NCI-H1105 (cell line): ENCODE measurements at regions not wholly inside any gene's neighbourhood (a gene's known extent, or its start where the extent isn't known, plus 50 kb on each side); places are given as distances from the start of the nearest gene placed in this dataset.
"Not testable (repeated sequence)": the region's sequence is repeated elsewhere in the genome, so short reads cannot be mapped to it uniquely, and the experiment has no call there.

Experiments used
- DNase-seq: peaks from one replicate; lab custom pipeline; 2025; lab: John Stamatoyannopoulos, UW

DNA sequence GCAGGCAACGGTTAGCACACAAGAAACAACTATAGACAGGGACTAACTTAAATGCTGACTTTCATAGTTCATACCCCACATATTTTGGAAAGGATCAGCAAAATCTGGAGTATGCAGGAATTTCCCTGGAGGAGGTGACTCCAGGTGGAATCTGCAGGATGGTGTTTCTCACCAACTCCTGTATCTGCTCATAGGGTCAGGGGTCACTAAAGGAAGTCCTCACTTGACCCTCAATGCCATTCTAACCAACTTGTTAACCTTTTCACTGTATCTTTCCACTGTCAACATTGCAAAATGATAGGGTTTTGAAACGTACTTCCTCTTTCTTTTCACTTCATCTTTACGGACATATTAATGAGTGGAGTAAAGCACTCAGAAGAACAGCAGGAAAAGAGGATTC, 207.0 kb upstream of the CXCR4 start:
- DNase-seq: no peak

DNA sequence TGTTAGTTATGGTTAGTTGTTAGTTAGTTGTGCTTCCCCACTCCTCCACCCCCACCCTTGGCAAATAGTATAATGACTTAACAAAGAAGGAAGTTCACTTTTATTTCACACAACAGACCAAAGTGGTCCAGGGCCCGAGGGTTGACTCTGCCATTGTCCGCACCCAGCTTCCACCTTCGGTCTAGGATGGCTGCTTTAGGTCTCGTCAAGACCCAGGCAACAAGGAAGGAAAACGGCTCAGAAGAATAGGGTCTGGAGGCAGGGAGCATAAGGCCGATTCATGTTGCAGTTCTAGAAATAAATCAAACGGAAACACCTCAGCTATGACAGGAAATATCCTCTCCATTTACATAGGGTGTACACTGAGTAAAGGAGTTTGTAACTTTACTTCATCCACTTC, 206.0 kb upstream of the CXCR4 start:
- DNase-seq: no peak

DNA sequence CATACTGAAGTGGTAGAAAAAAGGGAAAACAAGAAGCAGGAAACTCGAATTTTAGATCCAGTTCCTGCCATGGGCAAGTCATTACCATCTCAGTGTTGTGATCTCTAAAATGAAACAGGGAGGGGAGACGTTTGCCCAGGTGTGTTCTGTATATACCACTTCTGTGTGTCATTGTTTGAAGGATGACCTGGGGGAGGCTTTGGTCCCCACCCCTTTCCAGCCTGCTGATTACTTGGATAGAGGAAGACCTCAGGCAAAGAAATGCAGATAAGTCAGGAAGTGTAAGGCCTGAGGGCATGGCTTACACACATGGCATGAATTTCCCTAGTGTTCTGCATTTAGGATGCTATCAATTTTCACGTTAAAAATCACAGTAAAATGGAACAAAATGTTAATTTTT, 205.2 kb upstream of the CXCR4 start:
- DNase-seq: no peak

DNA sequence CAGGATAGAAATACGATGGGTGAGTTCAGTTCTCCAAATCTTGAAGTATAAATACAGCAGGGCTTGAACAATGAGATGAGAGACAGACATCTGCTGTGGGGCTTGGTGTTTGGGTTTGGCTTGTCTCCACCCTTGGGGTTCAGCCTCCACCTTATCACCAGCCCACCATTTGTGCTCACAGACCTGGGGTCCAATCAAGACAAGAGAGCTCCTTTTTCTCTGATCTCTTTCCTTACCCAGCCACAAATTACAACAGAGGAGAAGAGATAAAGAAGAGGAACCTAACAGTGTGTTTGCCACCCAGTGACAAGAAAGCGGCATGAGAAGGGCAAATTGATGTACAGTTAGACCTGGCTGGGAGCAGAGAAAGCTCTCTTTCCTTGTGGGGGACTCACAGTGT, 204.5 kb upstream of the CXCR4 start:
- no peak for DNase-seq

DNA sequence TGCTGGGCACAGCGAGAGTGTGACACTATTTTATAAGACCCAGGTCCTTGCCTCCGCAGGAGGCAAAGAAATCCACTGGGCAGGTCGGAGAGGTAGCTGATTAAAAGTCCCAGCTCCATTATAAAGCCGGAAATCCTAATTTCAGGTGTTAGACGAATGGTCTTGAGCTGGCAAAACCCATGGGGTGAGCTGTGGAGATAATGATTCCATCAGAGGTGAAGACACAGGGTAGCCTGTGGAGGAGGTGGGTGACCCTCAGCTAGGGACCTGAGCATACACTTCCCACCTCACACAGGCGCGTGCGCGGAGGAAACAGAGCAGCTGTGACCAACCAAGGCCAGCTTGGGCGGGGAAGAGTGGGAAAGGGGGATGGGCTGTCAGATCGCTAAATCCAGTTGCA, 201.7 kb upstream of the CXCR4 start:
- no peak for DNase-seq

DNA sequence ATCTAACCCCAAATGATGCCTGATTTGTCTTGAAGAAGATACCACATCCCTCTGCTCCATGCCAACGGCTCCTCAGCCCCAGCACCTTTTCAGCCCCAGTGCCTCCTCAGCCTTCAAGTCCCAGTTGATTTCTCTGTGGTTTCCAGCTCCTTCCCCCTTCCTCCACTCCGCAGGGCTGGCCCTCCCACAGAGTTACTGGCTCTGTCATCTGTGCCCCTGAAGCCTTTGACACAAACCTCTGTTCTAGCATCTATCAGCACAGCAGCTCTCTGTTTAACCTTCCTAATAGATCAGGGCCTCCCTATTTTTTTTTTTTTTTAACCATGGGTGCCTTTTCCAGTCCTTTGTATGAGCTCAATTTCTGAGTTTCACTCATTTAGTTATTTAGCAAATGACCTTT, 201.3 kb upstream of the CXCR4 start:
- DNase-seq: no peak

DNA sequence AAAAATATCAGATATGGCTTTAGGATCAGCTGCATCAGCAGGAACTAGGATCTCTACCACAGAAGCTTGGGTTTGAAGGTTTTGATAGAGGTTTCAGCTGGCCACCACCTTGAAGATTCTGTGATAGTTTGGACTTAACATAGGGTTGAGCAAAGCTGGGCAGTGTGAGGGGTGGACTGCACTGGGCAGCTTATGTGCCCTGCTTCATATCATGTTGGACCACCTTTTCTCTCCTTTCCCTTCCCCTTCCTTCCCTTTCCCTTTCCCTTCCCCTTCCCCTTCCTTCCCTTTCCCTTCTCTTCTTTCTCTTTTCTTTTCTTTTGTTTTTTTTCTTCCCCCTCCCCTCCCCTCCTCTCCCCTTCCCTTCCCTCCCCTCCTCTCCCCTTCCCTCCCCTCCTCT, 196.3 kb upstream of the CXCR4 start:
- DNase-seq: no peak

DNA sequence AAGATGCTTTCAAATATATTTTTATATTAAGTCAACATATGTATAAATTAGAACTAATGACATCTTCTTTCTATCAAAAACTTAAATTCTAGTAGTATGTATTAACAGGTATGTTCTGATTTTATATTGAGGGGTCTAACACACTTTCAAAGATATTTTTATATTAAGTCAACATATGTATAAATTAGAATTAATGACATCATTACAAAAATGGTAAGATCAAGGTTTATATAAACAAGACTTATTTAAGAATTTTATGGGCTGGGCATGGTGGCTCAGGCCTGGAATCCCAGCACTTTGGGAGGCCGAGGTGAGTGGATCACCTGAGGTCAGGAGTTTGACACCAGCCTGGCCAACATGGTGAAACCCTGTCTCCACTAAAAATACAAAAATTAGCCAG, 194.6 kb upstream of the CXCR4 start:
- not testable (repeated sequence) for DNase-seq

DNA sequence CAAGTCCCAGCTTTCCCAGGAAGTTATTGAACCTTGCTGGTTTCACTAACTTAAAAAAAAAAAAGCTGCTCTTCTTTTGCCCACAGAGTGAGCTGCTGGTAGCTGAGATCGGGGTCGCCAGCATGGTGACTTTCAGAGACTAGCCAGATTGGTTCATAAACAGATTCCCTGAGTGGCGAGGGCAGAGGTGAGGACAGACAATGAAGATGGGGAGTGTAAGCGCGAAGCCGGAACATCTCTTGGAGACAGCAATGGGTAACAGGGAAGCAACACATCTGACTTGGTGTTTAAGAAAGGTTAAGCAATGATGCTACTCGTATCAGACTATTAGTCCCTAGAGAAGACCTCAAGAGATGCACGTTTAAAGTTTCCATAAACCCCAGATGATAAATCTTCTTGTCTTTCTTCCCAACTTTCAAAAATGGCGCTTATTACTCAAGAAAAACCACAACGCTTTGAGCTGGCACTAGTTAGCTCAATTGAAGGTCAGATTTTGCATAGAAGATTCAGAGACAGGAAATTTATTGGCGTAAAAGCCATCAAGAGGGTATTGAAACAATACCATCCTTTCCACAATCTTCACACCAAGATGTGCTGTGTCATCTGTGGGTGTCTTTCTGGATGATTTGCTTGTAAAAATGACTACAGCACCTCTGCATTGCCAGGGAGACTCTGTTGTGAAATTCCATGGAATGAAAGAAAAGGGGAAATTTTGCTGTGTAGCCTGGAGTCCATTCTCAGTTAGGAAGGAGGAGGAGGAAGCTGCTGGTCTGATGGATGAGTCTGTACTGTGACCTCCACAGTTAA, 193.1 kb upstream of the CXCR4 start:
- no peak for DNase-seq

DNA sequence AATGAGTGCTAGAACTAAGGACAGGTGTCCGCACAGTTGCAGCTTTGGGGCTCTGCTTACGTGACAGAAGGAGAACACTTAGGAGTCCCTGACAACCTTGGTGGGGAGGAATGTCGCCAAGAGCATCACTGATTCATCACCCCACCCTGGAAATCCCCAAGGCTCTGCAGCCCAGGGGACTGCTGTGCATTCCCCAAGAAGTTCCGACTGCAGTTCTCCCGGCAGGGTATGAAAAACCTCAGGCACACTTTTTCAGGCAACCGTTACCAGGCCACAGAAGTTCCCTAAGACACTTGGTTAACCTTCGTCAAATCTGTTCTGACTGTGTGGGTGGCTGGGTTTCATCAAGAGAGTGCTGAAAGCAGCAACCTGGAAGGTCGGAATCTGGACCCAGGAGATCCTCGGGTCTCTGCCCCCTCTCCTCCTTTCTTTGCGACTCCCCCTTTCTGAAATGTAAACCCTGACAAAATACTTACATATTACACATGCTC, 192.1 kb upstream of the CXCR4 start:
- DNase-seq: no peak

DNA sequence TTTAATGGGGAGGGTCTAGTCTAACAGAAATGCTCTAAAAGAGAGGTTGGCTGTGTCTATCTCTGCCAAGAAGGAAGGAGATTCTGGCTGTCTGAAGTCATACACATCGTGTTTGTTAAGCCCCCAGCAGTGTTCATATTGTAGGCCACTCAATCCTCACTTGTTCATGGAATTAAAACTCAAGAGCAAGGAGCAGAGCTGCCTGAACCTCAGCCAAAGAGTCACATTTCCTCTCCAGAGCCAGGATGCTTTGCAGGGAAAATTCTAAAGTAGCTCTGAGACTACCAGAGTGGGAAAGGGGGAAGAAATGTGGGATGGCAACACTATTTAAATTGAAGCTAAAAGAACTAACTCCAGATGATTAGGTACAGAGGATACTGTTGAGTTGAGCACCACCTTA, 190.7 kb upstream of the CXCR4 start:
- DNase-seq: no peak

DNA sequence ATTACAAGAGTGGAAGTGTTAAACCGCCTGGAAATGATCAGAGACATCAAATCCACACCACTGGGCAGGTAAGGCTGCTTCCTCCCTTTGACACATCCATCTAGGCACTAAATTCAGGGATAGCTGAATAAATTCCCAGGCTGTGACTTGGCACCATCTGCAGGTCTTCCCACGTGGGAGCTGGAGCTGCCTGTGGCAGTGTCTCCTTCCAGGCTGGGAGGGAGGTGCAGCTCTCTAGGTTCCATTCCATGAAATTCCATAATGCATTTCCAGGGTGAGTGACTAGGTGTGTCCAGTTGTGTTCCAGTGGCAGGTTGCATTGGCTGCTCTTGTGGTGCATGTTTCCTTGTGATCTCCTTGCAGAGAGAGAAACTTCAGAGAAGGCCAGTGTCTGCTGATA, 188.9 kb upstream of the CXCR4 start:
- DNase-seq: no peak

DNA sequence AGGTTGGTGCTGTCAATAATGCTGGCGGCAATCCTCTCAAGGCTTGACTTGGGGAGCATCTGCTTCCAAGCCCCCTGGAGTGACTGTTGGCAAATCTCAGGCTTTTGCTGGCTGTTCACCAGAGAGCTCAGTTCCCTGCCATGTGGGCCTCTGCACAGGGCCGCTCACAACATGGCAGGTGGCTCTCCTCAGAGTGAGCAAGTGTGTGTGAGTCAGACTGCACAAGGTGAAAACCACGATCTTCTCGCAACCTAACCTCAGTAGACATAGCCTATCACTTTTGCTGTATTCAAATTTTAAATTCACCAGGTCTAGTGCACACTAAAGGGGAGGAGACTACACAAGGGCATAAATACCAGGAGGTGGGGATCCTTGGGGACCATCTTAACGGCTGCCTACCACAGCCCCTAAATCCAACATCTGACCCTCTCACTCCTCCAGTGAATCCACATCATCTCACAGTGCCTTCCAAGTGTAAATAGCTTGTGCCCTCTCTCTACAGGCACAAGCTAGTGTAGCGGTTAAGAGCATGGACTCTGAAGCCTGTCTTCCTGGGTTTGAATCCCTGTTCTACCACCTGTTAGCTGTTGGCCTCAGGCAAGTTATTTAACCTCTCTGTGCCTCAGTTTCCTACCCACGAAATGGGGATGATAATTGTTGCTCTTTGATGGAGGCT, 187.7 kb upstream of the CXCR4 start:
- no peak for DNase-seq

DNA sequence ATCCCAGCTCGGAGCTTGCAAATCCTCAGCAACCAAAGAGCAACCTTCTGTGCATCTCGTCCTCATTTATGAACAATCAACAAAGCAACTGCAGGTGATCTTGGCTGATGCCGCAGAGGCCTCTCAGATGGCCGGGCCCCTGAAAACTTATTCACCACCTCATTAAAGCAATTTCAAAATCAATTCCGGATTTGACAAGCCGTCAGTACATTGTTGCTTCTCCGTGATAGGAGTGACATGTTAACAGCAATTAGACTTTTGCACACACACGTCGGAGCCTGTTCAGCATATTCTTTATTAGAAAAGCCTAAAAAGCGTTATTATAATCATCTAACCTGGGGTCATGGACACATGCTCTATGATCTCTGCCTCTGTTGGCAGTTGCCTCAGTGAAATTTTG, 183.1 kb upstream of the CXCR4 start:
- no peak for DNase-seq

DNA sequence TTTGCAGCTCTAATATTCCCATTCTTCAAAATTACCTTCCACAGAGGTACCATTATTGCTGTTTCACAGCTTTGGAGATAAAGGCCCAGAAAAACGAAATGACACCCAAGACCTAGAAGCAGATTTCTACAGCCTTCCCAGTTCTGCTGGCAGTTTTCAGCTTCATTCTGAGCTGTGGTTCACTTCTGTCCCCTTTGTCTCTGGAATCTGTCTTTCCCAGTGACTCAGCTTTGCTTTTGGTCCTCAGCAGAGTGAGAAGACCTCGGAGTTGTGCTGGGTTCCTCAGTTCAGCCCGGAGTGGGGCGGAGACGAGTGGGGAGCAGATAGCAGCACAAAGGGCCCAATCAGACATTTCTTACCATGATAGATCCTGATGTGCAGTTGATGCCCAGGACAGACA, 180.7 kb upstream of the CXCR4 start:
- DNase-seq: no peak

DNA sequence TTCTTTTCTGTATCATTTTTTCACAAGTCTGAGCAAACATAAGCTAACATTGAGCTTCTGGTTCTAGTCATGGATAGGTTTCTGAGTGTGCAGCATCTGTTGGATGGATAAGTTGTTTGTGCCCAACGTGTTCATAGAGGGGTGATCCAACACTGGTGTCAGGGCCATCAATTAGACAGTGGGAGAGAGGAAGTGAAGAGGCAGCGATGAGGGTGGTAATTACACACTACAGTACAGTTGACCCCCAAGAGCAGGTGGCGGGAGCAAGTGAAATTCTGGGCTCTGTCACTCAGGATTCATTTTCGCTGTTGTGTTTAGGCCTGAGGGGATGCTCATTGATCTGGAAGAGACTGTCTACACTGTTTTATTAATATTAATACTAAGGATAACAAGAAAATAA, 180.0 kb upstream of the CXCR4 start:
- peak; percentile 38 for DNase-seq

DNA sequence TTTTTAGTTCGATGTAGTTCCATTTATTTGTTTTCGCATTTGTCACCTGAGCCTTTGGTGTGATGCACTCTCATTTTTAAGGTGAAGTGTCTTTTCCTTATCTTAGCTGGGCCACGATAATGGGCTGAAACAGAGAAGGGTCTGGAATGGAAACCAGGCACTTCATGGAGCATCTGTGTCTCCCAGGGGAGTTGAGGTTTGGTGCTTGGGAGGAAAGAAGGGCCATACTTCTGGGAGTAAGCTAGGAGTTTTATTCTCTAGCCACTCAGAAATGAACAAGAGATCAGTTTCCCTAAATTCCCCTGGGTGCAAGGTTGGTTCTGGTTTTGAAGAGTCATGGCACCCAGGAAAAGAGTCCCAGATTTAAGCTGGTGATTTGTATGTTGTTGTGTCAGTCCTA, 179.4 kb upstream of the CXCR4 start:
- DNase-seq: no peak

DNA sequence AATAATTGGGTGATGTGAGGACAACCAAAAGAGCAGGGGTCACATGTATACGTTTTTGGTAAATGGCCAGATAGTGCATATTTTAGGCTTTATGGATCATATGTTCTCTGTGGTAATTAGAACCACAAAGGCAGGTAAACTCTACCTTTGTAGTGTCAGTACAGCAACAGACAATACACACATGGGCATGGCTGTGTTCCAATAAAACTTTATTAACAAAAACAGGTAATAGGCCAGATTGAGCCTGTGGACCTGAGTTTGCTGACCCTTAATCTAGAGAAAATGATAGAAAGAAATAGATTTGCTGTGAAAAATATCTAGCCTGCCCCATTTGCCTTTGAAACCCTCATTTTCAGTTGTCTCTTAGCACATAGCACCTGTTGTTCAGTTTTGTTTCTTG, 177.2 kb upstream of the CXCR4 start:
- DNase-seq: no peak

DNA sequence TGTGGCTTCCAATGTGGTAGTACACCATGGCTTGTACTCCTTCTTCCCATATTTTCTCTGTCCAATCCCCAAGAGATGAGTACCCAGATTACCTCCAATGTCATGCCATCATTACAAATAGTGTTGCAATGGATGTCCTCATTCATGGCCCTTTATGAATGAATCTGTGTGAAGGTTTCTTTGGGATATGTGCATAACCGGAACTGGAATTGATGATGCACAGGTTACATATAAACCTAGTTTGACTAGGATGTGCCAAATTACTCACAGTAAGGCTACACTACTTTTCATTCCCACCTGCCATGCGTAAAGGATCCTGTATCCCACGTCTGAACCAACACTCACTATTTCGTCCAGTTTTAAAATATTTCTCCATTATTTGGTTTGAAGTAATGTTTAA, 173.9 kb upstream of the CXCR4 start:
- no peak for DNase-seq

DNA sequence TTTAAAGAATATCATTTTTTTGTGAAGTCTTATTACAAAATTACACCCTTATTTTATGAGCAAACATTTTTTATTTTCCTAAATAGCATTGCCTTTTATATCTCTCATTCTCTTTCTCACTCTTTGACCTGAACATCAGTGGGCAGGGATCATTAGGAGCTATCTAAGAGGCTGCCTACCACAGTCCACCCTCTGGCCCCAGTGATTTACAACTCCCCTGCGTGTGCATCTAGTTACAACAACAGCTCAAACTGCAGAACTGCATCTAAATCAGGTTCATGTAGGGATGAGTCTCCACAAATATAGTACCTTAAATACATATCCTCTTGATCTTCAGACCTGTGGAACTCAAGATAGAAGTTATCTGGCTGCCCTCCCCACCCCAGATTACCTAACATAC, 172.4 kb upstream of the CXCR4 start:
- no peak for DNase-seq

DNA sequence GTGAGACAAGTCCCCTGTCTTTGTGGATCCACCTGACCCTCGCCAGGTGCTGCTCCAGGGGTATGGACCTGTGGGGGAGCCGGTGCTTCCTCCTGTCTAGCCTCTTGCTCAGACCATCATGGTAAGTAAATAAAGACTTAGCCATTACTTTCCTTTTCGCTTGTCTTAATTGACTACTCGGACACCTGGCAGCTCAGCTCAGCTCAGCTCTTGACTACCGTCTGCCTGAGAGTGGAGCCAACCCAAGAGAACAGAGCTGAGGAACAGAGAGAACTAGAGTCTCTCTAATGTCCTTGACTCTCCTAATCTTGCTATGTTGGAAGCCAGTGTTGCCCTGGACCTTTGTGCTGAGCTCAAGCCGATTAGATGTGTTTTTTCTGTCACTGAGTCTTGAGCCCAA, 170.3 kb upstream of the CXCR4 start:
- no peak for DNase-seq

DNA sequence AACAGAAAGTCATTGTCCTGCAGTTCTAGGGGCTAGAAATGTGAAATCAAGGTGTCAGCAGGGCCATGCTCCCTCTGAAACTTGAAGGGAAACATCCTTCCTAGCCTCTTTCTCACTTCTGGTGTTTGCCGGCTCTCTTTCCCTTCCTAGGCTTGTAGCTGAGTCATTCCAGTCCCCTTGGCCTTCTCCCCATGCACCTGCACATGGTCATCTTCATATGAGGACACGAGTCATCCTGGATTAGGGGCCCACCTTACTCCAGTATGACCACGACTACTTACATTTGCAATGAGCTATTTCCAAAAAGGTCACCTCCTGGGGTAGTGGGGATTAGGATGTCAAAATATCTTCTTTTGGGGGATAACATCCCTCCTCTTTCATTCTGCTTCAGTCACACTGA, 168.5 kb upstream of the CXCR4 start:
- DNase-seq: no peak

DNA sequence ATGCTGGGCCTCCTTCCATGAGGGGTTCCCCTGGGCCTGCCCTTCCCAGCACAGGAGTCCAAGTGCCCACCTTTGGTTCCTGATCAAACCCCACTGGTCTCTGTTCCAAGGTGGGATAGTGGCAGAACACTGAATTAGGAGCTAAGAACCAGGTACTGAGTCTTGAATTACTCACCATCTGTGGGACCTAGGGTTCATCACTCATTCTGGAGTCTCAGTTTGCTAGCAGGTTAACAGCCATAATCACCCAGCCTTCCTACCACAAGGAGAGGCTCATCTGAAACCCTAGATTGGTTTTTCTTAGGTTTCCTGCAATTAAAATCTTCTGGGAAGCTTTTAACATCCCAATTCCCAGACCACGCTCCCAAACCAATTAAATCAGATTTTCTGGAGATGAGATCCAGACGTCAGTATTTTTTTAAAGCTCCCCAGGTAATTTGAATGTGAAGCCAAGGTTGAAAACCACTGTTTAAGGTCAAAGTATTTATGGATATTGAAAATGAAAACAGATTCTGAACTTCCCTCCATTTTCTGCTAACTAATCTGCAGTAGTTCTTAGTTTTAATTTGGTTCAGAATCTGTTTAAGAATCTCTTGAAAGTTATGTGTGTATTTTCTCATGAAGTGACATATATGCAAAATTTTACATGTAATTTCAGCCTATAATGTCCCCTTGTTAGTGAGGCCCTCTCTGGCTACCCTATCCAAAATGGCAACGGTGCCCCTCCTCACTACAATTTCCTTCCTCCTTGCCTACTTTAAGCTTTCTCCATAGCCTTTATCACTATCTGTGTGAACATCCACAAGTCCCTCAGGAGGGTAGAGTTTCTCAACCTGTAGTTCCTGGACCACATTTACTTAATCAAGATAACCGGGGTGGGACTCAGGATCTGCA, 166.5 kb upstream of the CXCR4 start:
- no peak for DNase-seq
